ENCODE measurements at regions not wholly inside any gene's neighbourhood (a gene's known extent, or its start where the extent isn't known, plus 50 kb on each side); places are given as distances from the start of the nearest gene placed in this dataset.
"Not testable (repeated sequence)": the region's sequence is repeated elsewhere in the genome, so short reads cannot be mapped to it uniquely, and the experiment has no call there.

- no peak for TF ChIP-seq CTCF (IDR thresholded peaks at IDR 0.05; ENCODE audit: borderline replicate concordance, control extremely low read depth, extremely low read depth, insufficient read depth, missing control alignments)
- in situ Hi-C loops (cut with MboI; ENCODE audit: low sequenced_read_pairs, unreplicated experiment): no loop called here
- peak; percentile 81 for DNase-seq (ENCODE audit: low spot score)
These were observed 468.0 kb downstream of the PREX1 start for GRCh38 chr20:48359692-48360341.

- in situ Hi-C loops (cut with MboI; ENCODE audit: low sequenced_read_pairs, unreplicated experiment); DNase-seq (ENCODE audit: low spot score): not testable (repeated sequence)
These were observed 468.8 kb downstream of the PREX1 start for GRCh38 chr20:48359055-48359390.

GRCh38 chr20:48358176-48359054, 469.4 kb downstream of the PREX1 start:
- in situ Hi-C loops (cut with MboI; ENCODE audit: low sequenced_read_pairs, unreplicated experiment): no loop called here
- no peak for TF ChIP-seq CTCF (IDR thresholded peaks at IDR 0.05; ENCODE audit: borderline replicate concordance, control extremely low read depth, extremely low read depth, insufficient read depth, missing control alignments)

GRCh38 chr20:48357714-48358113, 470.1 kb downstream of the PREX1 start:
- DNase-seq (ENCODE audit: low spot score): no peak
- TF ChIP-seq CTCF (IDR thresholded peaks at IDR 0.05; ENCODE audit: borderline replicate concordance, control extremely low read depth, extremely low read depth, insufficient read depth, missing control alignments): no peak
- in situ Hi-C loops (cut with MboI; ENCODE audit: low sequenced_read_pairs, unreplicated experiment): no loop called here

More at GRCh38 chr20:48358176-48359054, 469.4 kb downstream of the PREX1 start:
- no peak for DNase-seq (ENCODE audit: low spot score)

GRCh38 chr20:48354903-48355302, 472.9 kb downstream of the PREX1 start:
- no peak for DNase-seq (ENCODE audit: low spot score)
- no peak for TF ChIP-seq CTCF (IDR thresholded peaks at IDR 0.05; ENCODE audit: borderline replicate concordance, control extremely low read depth, extremely low read depth, insufficient read depth, missing control alignments)
- in situ Hi-C loops (cut with MboI; ENCODE audit: low sequenced_read_pairs, unreplicated experiment): no loop called here

- in situ Hi-C loops (cut with MboI; ENCODE audit: low sequenced_read_pairs, unreplicated experiment): no loop called here
- no peak for DNase-seq (ENCODE audit: low spot score)
- no peak for TF ChIP-seq CTCF (IDR thresholded peaks at IDR 0.05; ENCODE audit: borderline replicate concordance, control extremely low read depth, extremely low read depth, insufficient read depth, missing control alignments)
These were observed 473.4 kb downstream of the PREX1 start for GRCh38 chr20:48354320-48354876.

- in situ Hi-C loops (cut with MboI; ENCODE audit: low sequenced_read_pairs, unreplicated experiment): no loop called here
- no peak for TF ChIP-seq CTCF (IDR thresholded peaks at IDR 0.05; ENCODE audit: borderline replicate concordance, control extremely low read depth, extremely low read depth, insufficient read depth, missing control alignments)
- DNase-seq (ENCODE audit: low spot score): no peak
These were observed 475.2 kb downstream of the PREX1 start for GRCh38 chr20:48352628-48353027.
